GM18520 (cell line): ENCODE measurements at regions not wholly inside any gene's neighbourhood (a gene's known extent, or its start where the extent isn't known, plus 50 kb on each side); places are given as distances from the start of the nearest gene placed in this dataset.
"Not testable (repeated sequence)": the region's sequence is repeated elsewhere in the genome, so short reads cannot be mapped to it uniquely, and the experiment has no call there.

Source experiments
- ATAC-seq: cut with Tn5 transposase; IDR thresholded peaks from one replicate; pipeline ENCODE4 v1.9.1; 2021; ENCODE audit not compliant: unreplicated experiment

GRCh38 chr13:44887515-44887914 is 101.8 kb downstream of the NUFIP1 start:
- ATAC-seq, result no peak

- ATAC-seq, result no peak
These were observed 105.1 kb downstream of the NUFIP1 start for GRCh38 chr13:44884076-44884729.

- ATAC-seq, result no peak
These were observed 109.7 kb downstream of the NUFIP1 start for GRCh38 chr13:44879452-44880058.

- no peak for ATAC-seq
These were observed 112.4 kb downstream of the NUFIP1 start for GRCh38 chr13:44876782-44877324.

- ATAC-seq, result no peak
These were observed 114.2 kb downstream of the NUFIP1 start for GRCh38 chr13:44874886-44875630.

- no peak for ATAC-seq
These were observed 115.1 kb downstream of the NUFIP1 start for GRCh38 chr13:44874176-44874575.

GRCh38 chr13:44873461-44873860 is 115.8 kb downstream of the NUFIP1 start:
- no peak for ATAC-seq

GRCh38 chr13:44872751-44873150 is 116.5 kb downstream of the NUFIP1 start:
- no peak for ATAC-seq

- ATAC-seq, result no peak
These were observed 118.8 kb downstream of the NUFIP1 start for GRCh38 chr13:44870456-44870929.

- ATAC-seq, result no peak
These were observed 120.1 kb downstream of the NUFIP1 start for GRCh38 chr13:44869167-44869566.

GRCh38 chr13:44868397-44868796 is 120.9 kb downstream of the NUFIP1 start:
- peak; percentile 99 for ATAC-seq

- no peak for ATAC-seq
These were observed 121.4 kb downstream of the NUFIP1 start for GRCh38 chr13:44867825-44868224.

- no peak for ATAC-seq
These were observed 122.8 kb downstream of the NUFIP1 start for GRCh38 chr13:44866411-44866911.

- ATAC-seq, result no peak
These were observed 123.4 kb downstream of the NUFIP1 start for GRCh38 chr13:44865722-44866410.

- not testable (repeated sequence) for ATAC-seq
These were observed 125.6 kb downstream of the NUFIP1 start for GRCh38 chr13:44863641-44864040.

GRCh38 chr13:44860454-44860853 is 128.8 kb downstream of the NUFIP1 start:
- no peak for ATAC-seq

GRCh38 chr13:44857736-44858135 is 131.5 kb downstream of the NUFIP1 start:
- ATAC-seq, result no peak

- ATAC-seq, result no peak
These were observed 132.2 kb downstream of the NUFIP1 start for GRCh38 chr13:44857061-44857460.

GRCh38 chr13:44855860-44856259 is 133.4 kb downstream of the NUFIP1 start:
- ATAC-seq, result no peak

- no peak for ATAC-seq
These were observed 134.8 kb downstream of the NUFIP1 start for GRCh38 chr13:44854313-44855060.
